ENCODE measurements at regions not wholly inside any gene's neighbourhood (a gene's known extent, or its start where the extent isn't known, plus 50 kb on each side); places are given as distances from the start of the nearest gene placed in this dataset.

DNA sequence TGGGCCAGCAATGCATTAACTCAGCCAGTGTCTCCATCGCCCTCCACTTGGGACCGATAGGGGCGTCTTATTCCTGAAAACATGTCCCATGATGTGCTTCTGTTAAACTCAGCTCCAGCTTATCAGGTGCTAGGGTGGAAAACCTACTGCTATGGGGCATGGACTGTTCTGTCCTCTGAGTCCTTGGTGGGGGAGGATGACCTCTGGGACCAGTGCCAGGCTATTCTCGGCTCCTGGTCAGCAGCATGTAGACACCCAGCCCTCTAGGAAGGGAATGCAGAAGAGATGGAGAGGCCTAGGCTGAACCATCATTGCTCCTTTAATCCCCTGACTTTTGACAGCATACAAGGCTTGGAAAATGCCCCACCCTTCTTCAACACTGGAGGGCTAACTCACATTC, 486.2 kb downstream of the MED13L start:
- TF ChIP-seq, protein P1, sequence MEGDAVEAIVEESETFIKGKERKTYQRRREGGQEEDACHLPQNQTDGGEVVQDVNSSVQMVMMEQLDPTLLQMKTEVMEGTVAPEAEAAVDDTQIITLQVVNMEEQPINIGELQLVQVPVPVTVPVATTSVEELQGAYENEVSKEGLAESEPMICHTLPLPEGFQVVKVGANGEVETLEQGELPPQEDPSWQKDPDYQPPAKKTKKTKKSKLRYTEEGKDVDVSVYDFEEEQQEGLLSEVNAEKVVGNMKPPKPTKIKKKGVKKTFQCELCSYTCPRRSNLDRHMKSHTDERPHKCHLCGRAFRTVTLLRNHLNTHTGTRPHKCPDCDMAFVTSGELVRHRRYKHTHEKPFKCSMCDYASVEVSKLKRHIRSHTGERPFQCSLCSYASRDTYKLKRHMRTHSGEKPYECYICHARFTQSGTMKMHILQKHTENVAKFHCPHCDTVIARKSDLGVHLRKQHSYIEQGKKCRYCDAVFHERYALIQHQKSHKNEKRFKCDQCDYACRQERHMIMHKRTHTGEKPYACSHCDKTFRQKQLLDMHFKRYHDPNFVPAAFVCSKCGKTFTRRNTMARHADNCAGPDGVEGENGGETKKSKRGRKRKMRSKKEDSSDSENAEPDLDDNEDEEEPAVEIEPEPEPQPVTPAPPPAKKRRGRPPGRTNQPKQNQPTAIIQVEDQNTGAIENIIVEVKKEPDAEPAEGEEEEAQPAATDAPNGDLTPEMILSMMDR (IDR thresholded peaks at IDR 0.05 in 2 of 3, conservative IDR thresholded peaks at IDR 0.05 in 1 of 3; ENCODE audit: borderline replicate concordance in 1 of 3, insufficient read depth in 1 of 3, low read depth in 2 of 3, low read length in 2 of 3): no peak
- no peak for TF ChIP-seq SP1 (IDR thresholded peaks at IDR 0.05; ENCODE audit: low read depth)
- no peak for TF ChIP-seq EZH2 (IDR thresholded peaks at IDR 0.05)
- TF ChIP-seq POLR2A (IDR thresholded peaks at IDR 0.05; ENCODE audit: borderline replicate concordance, extremely low read depth, insufficient read depth, insufficient read length): no peak
- TF ChIP-seq, protein P2, sequence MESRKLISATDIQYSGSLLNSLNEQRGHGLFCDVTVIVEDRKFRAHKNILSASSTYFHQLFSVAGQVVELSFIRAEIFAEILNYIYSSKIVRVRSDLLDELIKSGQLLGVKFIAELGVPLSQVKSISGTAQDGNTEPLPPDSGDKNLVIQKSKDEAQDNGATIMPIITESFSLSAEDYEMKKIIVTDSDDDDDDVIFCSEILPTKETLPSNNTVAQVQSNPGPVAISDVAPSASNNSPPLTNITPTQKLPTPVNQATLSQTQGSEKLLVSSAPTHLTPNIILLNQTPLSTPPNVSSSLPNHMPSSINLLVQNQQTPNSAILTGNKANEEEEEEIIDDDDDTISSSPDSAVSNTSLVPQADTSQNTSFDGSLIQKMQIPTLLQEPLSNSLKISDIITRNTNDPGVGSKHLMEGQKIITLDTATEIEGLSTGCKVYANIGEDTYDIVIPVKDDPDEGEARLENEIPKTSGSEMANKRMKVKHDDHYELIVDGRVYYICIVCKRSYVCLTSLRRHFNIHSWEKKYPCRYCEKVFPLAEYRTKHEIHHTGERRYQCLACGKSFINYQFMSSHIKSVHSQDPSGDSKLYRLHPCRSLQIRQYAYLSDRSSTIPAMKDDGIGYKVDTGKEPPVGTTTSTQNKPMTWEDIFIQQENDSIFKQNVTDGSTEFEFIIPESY (IDR thresholded peaks at IDR 0.05; ENCODE audit: extremely low read depth, insufficient replicate concordance, low read length): no peak
- TF ChIP-seq, protein P3, sequence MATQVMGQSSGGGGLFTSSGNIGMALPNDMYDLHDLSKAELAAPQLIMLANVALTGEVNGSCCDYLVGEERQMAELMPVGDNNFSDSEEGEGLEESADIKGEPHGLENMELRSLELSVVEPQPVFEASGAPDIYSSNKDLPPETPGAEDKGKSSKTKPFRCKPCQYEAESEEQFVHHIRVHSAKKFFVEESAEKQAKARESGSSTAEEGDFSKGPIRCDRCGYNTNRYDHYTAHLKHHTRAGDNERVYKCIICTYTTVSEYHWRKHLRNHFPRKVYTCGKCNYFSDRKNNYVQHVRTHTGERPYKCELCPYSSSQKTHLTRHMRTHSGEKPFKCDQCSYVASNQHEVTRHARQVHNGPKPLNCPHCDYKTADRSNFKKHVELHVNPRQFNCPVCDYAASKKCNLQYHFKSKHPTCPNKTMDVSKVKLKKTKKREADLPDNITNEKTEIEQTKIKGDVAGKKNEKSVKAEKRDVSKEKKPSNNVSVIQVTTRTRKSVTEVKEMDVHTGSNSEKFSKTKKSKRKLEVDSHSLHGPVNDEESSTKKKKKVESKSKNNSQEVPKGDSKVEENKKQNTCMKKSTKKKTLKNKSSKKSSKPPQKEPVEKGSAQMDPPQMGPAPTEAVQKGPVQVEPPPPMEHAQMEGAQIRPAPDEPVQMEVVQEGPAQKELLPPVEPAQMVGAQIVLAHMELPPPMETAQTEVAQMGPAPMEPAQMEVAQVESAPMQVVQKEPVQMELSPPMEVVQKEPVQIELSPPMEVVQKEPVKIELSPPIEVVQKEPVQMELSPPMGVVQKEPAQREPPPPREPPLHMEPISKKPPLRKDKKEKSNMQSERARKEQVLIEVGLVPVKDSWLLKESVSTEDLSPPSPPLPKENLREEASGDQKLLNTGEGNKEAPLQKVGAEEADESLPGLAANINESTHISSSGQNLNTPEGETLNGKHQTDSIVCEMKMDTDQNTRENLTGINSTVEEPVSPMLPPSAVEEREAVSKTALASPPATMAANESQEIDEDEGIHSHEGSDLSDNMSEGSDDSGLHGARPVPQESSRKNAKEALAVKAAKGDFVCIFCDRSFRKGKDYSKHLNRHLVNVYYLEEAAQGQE (IDR thresholded peaks at IDR 0.05; ENCODE audit: low read depth): no peak
- no peak for TF ChIP-seq TCF7L2 (IDR thresholded peaks at IDR 0.05; ENCODE audit: borderline replicate concordance, extremely low read depth, insufficient read depth, insufficient read length)
- TF ChIP-seq SIN3A (IDR thresholded peaks at IDR 0.05; ENCODE audit: low read depth): no peak
- TF ChIP-seq EZH2phosphoT487 (IDR thresholded peaks at IDR 0.05; ENCODE audit: borderline replicate concordance): no peak

All from HCT116 (cell line).